Pons (tissue), 1 donor: ENCODE measurements at regions not wholly inside any gene's neighbourhood (a gene's known extent, or its start where the extent isn't known, plus 50 kb on each side); places are given as distances from the start of the nearest gene placed in this dataset.
"Not testable (repeated sequence)": the region's sequence is repeated elsewhere in the genome, so short reads cannot be mapped to it uniquely, and the experiment has no call there.

ENCODE experiments used
- DNase-seq: peaks from one replicate; pipeline ENCODE4 v3.0.0-alpha.2; 2016; ENCODE audit warnings: low spot score

DNA sequence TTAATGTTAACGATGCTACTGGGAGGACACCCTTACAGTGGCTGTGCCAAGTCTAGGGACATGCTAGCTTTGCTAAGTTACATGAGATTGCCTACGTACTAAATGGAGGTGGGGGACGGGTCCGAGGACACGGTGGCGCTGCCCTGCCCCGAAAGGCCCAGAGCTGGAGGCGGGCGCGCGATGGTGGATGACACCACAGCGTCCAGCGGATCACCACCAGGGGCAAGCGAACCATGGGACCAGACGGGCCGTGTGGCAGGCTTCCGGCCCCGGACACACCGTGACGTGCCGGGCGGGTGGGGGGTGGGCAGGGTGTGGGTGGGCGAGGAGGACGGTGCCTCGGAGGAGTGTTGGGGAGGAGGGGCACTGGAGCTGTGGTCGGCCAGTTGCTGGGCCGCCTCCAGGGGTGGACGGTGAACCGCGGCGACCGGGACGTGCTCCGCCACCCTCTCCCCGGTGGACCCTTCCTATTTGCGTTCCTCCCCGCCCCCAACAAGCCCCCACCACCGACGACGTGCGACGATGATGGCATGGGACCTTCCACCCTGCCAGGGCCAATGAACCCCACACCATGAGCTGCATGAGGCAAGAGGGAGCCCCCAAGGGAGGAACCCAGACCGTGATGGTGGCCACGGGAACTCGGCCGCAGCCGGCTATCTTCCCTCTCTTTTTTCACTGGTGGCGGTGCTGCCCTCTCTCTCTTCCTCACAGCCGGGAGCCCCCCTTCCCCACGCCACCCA lies 773.3 kb upstream of the DEFB115 start:
- DNase-seq = no peak

DNA sequence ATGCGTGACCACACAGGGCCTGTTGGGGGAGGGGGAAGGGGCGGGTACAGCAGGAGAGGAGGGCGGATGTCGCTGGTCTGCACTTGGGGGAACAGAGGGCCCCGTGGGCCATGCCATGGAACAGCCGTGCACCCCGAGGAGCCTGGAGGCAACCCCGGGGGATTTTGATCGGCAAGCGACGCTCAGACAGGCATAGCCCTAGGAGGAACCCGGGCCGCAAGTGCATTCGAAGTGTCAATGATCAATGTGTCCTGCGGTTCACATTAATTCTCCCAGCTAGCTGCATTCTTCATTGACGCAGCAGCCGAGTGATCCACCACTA lies 772.8 kb upstream of the DEFB115 start:
- no peak for DNase-seq

DNA sequence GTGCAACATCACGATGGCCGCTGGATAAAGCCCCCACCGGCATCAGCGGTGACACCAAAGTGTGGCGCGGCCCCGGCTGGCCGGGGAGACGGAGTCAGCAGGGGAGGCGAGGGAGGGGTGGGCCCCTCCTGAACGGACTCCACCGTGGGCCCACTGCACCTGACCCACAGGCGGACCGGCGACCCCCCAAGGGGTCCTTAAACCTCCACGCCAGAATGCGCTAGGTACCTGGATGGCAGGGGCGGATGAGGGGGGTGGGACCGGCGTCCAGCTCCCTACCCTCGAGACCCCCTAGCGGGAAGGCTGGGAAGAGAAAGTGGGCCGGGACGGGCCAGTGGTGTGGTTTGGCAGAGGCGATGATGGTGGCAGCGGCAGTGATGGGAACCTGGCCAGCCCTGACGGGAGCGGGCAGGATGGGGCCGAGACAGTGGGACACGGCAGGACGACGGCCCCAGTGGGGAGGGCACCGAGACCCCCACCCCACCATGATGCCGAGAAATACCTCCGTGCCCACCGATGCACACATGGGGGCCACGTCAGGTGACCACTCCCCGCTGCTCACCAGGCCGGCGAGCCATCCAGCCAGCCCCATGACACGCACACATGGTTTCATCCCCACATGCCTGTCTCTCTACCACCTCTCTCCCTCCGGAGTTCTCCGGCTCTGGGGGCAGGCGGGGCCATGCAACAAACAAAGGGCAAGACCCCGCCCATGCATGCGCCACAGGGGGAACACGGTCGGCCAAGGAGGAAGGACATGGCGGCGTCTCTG lies 771.9 kb upstream of the DEFB115 start:
- DNase-seq = no peak

DNA sequence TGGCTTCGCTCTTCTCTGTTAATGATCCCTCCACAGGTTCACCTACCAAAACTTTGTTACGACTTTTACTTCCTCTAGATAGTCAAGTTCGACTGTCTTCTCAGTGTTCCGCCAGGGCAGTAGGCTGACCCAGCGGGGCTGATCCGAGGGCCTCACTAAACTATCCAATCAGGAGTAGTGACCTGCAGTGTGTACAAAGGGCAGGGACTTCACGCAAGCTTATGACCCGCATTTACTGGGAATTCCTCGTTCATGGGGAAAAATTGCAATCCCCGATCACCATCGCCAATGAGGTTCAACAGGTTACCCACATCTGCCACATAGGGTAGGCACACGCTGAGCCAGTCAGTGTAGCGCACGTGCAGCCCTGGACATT lies 771.4 kb upstream of the DEFB115 start:
- no peak for DNase-seq

DNA sequence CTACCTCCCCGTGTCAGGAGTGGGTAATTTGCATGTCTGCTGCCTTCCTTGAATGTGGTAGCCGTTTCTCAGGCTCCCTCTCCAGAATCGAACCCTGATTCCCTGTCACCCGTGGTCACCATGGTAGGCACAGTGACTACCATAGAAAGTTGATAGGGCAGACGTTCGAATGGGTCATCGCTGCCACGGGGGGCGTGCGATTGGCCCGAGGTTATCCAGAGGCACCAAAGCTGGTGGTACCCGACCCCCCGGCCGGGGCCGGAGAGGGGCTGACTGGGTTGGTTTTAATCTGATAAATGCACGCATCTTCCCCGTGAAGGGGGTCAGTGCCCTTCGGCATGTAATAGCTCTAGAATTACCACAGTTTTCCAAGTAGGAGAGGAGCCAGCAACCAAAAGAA lies 770.0 kb upstream of the DEFB115 start:
- DNase-seq = not testable (repeated sequence)

DNA sequence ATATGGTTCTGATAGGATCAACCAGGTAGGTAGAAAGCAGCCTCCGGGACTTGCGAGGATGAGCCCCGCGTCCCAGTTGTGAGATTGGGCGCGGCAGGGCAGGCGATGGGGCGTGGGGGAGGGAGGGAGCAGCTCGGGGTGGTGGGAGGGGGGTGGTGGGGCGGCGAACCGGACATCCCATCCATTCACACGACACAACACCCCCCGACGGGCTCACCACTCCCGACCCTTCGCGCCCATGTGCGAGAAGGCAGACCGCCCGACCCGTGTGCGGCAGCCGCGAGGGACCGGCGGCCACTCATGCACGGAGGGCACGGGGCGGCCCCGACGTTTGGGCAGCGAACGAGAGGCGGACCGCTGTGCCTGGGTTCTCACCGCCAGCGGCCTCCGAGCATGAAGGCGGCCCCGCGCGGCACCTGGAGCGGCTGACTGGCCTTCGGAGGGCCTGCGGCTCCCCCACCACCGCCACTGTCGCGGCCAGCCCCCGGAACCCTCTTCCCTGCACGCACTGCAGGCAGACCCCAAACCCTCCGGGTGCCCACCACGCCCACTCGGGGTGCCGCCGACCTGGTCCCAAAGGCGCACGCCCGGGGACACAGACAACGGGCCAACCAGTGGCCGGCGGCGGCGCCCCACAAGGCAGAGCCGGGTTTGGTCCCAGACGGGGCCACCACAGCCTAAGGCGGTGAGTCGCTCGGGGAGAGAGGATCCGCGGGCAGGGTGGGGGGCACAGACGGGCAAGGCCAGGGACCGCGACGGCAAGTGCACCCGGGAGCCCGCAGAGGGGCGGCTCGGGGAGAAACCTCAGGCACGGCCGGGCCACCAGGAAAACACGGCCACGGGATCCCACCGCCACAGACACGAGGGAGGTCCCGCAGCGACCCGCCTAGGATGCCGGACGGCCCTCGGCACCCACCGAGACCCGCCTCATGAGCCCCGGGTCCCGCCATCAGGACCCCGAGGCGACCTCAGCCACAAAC lies 769.2 kb upstream of the DEFB115 start:
- DNase-seq = no peak

DNA sequence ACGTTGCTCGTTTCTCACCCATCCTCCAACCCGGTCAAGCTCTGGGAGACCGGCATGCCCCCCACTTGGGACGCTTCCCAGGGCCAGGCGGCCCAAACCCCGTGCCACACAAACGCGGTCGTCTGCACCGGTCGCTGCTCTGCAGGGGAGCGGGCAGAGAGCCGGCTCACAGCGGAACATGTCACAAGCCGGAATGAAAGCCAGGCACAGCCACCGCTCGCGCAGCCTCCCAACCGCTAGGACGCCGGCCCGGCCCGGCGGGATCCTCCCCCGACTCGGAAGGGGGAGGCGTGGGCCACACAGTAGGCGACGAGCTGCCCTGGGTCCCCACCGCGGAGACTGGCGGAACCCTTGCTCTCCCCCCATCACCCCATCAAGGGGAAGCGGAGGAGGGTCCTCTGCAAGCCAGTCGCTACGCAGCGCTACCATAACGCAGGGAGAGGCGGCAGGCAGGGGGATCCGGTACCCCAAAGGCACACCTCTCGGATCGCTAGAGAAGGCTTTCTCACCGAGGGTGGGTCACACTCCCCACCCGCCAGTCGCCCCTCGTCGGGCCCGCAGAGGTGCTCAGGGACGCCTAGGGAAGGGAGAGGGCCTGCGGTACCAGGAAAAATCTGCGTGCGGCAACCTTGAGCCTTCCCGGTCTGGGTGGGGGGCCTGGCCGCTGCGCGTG lies 768.4 kb upstream of the DEFB115 start:
- DNase-seq = no peak

DNA sequence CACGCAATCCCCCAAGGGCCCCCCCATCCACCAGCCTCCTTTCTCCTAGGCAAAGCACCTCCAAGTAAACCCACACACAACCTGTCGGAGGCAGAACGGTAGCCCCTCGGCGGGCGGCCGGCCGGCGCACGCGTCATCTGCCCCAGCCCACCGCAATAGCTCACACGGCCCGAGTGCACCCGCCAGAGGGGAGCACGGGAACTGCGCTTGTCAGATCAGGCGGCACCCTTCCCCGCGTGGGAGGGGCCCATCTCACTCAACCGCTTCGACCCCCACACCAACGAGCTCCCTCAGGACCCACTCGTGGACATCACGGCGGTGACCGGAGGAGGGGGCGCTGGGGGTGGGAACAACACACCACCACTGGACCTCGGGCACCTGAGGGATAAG lies 767.9 kb upstream of the DEFB115 start:
- no peak for DNase-seq

DNA sequence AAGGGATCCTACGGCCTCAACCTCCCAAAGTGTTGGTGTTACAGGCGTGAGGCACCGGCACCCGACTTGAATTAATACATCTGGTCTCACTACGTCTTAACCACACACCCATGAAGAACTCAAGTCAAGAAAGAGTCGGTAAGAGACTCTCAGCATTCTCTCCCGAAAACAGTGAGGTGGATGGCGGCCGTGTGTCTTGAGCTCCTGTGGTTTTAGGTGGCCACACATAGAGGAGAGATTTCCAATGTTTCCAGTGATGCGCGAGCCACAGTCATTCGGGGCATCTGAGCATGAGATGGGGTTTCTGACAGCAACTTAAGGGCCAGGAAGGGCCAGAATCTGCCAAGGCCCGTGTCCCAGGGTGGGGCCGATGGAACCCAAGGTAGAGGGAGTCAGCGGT lies 766.4 kb upstream of the DEFB115 start:
- no peak for DNase-seq

DNA sequence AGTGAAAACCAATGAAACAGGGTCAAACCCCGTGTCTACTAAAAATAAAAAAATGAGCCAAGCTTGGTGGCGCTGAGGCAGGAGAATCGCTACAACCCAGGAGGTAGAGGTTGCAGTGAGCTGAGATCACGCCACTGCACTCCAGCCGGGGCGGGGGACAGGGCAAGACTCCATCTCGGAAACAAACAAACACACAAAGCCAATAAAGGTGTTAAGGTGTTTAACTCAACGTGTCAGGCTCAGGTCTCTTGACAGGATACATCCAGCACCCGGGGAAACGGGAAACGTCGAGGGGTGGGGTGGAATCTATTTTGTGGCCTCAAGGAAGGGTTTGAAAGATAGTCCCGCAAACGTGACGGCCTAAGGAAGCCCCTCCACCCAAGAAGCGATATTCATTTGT lies 760.8 kb upstream of the DEFB115 start:
- DNase-seq = not testable (repeated sequence)

DNA sequence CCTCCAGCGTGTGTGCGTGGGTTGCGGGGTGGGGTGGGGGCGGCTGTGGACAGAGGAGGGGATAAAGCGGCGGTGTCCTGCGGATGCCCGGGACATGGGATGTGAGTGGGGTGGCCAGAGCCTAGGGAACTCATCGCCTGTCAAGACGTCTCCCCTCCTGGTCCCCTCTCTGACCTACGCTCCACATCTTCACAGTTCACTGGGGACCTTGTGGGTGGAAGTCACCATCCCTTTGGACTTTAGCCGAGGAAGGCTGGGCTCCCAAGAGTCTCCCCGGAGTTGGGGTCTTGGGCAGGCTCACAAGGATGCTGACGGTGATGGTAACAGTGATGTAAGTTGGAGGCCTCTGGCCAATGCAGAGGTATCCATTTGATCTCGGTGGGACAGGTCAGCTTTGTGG lies 760.3 kb upstream of the DEFB115 start:
- DNase-seq = not testable (repeated sequence)

DNA sequence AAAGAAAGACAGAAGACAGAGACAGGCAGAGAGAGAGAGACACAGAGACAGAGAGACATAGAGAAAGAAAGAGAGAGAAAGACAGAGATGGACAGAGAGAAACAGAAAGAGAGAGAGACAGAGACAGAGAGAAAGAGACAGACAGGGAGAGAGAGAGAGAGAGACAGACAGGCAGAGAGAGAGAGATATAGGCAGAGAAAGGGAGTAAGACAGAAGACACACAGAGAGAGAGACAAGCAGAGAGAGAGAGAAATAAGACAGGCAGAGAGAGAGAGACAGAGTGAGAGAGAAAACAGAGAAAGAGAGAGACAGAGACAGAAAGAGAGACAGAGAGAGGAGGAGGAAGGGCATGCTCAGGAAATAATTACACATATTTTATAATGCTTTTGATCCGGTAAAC lies 758.3 kb upstream of the DEFB115 start:
- no peak for DNase-seq

DNA sequence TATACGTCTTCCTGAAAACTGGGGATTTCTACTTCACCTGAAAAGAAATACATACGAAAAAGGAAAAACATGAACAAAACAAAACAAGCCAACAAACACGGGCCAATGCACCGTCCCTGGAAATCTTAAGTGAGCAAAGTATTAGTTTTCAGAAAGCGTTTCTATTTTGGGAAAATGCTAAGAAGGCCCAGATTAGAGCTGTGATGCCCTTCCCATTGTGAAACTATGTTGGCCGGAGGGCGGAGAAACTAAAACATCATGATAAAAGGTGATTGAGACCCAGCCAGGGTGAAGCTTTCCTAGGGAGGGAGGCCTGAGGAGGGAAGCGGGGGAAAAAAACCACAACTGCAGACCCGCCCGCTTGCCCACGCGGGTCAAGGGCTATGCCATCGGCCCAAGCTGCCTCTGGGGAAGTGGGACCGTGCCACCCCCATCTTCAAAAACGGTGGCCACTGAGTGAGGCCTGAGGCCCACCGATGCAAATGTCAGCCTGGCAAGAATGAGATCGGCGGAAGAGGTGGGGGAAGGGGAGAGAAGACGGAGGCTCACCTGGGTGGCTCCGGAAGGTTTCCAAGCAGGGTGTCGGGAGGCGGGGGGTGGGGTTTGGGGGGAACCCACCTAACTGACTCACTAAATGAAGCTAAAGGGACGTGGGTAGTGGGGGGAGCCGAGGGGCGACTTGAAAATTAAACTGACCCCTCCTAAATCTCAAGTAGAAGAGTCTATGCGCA lies 757.6 kb upstream of the DEFB115 start:
- not testable (repeated sequence) for DNase-seq

DNA sequence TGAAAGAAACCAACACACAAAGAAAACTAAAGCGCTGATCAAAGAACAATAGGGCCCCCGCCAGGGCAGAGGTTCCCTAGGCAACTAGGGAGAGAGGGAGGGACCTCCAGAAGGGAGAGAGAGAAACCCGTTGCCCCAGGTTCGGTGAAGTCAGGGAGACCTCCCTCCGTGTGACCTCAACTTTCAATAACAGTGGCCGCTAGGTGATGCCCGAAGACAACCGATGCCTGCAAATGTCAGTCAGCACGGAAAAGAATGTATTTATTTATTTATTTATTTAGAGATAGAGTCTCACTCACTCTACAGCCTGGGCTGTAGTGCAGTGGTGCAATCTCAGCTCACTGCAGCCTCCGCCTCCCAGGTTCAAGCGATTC lies 757.0 kb upstream of the DEFB115 start:
- DNase-seq = peak; percentile 22

DNA sequence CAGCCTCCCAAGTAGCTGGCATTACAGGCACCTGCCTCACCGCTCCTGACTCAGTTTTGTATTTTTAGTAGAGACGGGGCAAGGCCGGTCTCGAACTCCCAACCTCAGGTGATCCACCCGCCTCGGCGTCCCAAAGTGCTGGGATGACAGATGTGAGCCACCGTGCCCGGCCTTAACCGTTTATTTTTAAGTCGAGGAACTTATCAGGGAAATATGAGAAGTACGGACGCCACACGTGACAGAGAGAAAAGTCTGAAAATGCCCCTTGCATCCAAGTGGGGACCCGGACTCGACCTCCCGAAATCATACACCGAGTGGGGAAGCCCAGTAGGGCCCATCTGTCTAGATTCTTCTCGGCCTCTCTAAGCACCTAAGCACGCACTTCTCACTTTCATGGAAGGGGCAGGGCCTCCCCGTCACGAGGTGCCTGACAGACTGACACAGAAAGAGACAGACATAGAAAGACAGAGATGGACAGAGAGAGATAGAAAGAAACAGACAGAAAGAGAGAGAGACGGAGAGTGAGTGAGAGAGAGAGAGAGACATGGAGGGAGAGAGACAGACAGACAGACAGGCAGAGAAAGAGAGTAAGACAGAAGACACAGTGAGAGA lies 756.5 kb upstream of the DEFB115 start:
- DNase-seq = no peak

DNA sequence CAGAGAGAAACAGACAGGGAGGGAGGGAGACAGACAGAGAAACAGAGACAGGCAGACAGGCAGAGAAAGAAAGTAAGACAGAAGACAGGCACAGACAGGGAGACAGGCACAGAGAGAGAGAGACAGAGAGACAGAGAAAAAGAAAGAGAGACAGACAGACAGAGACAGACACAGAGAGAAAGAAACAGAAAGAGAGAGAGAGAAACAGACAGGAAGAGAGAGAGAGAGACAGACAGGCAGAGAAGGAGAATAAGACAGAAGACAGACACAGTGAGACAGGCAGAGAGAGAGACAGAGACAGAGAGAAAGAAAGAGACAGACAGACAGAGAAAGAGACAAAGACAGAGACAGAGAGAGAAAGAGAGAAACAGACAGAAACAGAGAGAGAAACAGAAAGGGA lies 754.8 kb upstream of the DEFB115 start:
- DNase-seq = no peak

DNA sequence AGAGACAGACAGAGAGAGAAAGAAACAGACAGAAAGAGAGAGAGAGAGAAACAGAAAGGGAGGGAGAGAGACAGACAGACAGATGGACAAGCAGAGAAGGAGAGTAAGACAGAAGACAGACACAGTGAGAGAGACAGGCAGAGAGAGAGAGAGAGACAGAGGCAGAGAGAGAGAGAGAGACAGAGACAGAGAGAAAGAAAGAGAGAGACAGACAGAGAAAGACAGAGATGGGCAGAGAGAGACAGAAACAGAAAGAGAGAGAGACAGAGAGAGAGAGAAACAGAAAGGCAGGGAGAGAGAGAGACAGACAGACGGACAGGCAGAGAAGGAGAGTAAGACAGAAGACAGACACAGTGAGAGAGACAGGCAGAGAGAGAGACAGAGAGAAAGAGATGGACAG lies 754.3 kb upstream of the DEFB115 start:
- DNase-seq = not testable (repeated sequence)

DNA sequence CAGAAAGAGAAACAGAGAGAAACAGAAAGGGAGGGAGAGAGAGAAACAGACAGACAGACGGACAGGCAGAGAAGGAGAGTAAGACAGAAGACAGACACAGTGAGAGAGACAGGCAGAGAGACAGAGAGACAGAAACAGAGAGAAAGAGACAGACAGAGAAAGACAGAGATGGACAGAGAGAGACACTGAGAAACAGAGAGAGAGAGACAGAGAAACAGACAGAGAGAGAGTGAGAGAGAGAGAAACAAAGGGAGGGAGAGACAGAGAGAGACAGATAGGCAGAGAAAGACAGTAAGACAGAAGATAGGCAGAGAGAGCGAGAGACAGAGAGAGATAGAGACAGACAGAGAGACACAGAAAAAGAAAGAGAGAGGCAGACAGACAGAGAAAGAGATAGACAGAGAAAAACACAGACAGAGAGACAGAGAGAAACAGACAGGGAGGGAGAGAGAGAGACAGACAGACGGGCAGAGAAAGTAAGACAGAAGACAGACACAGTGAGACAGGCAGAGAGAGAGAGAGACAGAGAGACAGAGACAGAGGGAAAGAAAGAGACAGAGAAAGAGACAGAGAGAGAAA lies 753.4 kb upstream of the DEFB115 start:
- DNase-seq = no peak

DNA sequence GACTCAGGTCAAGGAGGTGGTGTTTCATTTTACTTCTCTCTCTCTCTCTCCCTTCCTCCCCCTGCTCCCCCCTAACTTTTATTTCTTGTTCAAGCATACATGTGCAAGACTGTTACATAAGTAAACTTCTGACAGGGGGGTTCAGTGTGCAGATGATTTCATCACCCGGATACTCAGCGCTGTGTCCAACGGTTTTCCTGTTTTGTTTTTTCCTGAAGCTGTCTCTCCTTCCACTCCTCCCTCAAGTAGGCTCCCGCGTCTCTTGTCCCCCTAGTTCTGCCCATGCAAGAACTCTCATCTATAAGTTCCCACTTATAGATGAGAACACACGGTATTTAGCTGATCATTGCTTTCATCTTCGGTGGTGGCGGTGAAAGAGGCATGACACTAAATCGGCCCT lies 751.9 kb upstream of the DEFB115 start:
- no peak for DNase-seq

DNA sequence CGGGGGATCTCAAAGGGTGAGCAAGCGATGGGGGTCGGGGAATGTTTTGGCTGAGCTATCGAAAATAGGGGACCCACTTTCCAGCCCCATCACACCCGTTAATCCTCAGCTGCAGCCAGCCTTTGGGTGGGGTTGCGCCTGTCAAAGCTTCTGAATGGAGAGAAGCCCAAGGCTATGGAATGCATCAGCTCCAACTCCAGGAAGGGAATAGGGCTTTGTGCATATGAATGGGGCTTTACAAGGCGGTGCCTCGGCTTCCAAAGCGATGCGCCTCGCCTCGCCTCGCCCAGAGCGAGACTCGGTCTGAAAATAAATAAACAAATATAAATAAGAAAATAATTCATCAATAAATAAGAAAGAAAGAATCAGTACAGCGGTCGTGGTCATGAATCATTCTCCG lies 751.4 kb upstream of the DEFB115 start:
- DNase-seq = no peak

DNA sequence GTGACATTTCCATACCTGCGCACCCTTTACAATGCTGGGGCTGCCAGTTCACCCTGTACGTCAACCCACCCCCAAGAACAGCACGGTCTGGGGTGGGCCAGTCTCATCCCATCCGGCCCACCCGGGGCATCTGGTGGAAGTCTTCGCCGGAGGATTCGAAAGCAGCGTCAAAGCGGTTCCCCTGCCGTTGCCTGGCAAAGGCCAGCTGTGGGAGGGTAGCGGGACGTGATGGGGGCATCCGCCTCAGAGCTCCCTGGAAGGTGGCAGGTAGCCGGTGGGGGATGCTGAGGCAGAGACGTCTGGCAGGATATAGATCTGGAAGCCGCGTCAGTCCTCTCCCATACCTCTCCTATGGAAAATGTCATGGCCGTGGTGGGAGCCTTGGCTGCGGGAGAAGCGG lies 749.1 kb upstream of the DEFB115 start:
- not testable (repeated sequence) for DNase-seq
